Middle frontal gyrus (tissue), 1 donor: ENCODE measurements at regions not wholly inside any gene's neighbourhood (a gene's known extent, or its start where the extent isn't known, plus 50 kb on each side); places are given as distances from the start of the nearest gene placed in this dataset.

Experiments used
- DNase-seq: peaks from one replicate; pipeline ENCODE4 v3.0.0-alpha.2; 2015; ENCODE audit warnings: low spot score; ENCODE audit errors: extremely low spot score

DNA sequence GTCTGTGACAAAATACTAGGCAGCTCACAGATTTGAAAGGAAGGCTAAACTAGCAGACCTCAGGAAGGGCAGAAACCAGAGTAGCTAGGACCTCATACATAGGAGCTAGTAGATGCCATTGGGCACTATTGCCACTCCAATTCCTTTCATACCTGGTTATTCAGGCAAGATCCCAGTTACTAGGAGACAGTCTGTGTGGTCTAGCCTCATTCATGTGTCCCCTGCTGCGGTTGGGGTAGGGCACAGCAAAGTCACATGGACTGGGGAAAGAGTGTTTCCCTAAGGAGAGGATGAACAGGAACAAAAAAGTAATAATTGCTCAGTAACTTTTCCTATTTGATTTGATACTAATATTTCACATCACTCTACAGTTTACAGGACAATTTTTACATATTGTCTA, 204.6 kb upstream of the HEY2 start:
- no peak for DNase-seq

DNA sequence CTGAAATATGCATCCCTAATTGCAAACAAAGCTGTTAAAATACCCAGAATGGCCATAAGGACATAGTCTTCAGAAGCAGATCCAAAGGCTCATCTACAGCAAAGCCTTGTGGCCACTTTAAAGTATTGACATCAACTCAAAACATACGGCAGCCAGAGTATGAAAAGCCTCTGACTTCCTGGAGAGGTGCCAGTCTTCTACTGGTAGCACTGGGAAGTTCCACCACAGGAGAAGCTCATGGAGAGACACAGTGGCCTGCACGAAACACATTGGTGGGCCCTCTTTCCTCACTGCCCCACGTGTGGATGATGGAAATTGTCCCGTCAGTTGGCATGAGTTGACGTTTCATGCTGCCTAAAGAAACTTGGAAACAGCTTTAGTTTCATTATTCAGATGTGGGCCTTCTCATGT, 202.6 kb upstream of the HEY2 start:
- DNase-seq = no peak

DNA sequence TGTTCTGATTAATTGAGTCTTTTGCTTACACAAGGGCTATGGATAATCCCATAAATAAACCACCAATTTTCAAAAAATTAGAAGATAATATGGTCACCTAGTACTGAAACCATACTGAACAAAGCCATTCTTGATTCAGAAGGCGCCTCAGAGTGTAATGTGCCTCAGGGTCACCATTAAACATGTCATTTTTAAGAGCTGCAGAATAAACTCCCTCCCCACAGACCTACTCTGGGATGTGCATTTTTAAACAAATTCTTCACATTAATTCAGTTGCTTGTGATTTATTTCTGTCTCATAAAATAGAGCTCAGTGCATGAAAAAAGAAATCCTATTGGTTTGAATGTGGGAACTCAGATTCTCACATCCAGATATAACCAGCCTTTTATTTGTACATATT, 202.1 kb upstream of the HEY2 start:
- no peak for DNase-seq

DNA sequence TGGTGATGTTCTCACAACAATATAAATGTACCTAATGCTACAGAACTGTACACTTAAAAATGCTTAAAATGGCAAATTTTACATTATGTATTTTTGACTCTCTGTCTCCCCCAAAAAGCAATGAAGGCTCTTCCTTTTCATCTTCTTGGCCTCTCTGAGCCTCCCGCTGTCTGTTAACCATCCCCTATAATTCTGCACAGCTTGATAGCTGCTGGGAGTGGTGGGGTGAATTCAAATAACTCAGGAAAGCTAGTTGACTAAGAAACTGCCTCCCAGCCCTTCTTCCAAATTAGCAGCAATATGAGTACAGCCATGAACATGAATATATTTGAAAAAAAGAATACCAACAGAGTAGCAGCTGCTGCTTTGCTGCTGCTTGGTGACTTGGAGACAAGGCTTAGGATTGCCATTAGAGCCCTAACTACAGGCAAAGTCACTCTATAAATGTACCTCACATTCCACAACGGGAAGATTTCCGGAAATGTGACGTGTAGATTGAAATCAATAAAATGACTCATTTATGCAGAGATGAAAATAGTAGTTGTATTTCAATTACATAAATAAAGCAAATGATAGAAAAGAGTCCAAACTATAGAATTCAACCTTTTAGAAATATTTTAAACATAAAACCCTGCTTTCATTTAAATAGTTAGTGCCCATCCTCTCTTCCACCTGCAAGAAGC, 200.1 kb upstream of the HEY2 start:
- no peak for DNase-seq

DNA sequence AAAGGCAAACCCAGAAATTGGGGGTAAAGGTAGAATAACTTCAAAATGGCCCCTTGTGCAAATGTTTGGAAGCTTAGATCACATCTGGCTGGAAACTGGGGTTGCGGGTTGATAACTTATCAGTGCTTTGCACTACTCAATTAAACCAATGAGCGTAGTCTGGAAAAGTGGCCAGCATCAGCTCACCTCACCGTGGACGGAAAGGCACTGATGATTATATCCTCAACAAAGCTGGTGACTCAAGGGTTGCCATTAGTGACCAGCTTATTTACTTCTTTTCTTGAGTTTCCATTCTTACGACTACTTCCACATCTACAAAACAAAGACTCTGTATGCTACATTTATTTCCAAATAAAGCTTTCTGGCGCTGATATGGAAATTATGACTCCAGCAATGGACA, 198.5 kb upstream of the HEY2 start:
- DNase-seq = no peak

DNA sequence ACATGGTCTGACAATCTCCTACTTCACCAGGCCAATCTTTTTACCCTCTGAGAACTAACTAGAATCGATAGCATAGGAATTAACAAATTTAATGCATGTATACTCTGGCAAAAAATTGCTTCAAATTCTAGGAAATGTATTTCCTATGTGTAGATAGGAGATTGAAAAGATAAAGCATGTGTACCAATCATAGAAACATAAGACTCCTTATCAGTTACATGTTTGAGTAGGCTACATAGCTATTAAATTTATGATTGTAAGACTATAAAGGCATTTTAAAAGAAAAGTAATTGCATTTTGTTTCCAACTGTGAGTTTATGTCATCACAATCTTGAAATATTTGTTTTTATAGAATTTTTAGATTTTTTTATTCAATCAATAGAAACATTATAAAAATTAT, 196.6 kb upstream of the HEY2 start:
- DNase-seq = no peak

DNA sequence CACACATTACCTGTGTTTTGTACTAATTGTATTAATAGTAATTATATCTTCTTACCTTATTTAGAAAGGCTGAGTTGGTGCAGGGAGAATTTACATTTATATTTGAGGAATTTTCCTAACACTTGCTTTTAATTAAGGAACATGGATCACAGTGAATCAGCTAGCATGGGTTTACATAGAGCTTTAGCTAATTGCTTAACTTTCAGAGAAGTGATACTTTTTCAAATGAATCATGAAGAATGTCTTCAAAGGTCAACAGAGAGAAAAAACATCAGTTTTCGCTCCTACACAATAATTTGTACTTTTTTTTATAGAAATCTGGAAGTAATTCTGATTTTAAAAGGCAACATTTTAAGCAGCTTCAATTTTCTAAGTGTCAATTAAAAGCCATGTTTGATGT, 195.0 kb upstream of the HEY2 start:
- DNase-seq = no peak

DNA sequence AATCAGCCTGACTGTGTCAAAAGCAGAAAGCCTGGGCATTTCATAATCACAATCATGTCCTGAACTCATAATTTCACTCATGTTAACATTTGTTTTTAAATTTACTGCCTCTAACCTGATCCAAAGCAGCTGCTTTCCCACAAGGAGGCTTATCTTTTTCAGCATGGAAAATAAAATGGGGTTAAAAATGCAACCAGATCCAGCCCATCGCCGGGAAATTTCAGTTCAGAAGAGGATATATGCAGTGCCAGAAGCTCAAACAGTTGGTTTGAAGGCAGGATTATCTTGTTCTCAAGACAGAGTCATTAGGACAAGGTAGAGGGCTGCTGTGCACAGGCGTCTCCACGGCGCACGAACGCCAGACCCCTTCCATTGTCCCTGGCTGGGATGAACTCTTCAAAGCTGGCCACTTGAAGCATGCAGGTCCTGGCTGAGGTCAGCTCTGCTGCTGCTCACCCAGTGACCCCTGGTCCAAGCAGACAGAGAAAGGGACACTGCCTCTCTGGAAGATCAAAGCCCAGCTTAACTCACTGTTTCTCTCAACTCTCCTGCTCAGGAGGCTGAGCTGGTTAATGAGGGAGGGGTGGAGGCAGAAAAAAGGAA, 191.1 kb upstream of the HEY2 start:
- no peak for DNase-seq

DNA sequence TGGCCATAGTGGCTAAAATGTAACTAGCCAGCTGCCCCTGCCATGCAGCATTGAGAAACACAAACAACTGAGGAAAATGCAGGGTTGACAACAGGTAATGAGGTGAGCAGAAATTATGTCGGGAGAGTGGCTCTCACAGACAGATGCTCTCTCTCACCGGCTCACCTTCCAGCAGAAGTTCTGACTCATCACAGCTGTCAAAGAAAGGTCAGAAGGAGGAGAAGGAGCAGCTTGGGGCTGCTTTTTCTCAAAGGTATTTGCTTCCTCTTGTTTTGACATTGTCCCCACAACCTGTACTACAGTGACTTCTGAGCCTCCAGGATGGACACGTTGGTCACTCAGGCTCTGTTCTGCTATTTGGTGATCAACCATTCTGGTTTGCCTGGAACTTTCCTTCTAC, 190.5 kb upstream of the HEY2 start:
- DNase-seq = no peak

DNA sequence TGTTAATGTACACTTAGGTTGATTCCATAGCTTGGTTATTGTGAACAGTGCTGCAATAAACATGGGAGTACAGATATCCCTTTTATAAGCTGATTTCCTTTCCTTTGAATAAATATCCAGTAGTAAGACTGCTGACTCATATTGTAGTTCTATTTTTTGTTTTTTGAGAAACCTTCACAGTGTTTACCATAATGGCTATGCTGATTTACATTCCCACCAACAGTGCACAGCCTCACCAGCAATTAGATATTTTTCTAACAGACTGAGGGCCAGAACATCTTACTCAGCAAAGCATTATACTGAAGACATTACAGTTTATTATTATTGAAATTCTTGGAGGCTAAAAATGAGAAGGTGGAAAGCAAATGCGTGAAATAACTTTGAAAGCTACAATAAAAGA, 187.3 kb upstream of the HEY2 start:
- no peak for DNase-seq

DNA sequence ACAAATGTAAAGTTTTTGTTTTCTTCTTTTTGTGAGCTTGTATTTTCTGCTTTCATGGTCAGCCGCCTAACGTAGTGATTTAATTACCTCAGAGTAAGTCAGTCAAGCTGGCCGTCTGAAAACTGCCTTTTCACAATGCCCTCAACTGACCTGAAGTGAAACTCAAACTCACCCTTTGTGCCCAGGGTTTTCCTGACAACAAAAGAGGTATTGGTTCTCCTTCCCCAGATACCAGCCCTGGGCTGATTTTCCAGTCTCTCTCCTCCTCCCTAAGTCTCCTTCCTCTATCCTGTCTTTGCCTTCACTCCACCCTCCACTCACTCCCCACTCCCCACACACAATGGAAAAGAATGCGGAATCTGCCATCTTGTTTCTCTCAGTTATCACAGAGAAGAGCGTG, 184.5 kb upstream of the HEY2 start:
- no peak for DNase-seq

DNA sequence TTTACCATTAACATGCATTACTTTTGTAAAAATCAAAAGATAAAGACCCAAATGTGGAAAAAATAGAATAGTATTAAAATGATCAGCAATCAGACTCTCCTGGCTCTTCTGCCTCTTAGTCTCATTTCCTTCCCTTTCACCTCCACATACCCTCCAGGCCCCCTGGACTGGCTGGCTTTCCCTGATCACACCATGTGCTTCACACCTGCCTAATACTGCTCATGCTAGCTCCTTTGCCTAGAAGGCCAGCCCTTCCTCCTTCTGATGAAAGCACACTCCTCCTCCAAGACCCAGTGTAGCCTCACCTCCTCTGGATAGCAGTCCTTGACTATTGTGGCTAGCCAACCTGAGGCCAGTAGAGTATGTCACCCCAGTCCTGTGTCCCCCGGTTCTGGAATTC, 182.0 kb upstream of the HEY2 start:
- no peak for DNase-seq

DNA sequence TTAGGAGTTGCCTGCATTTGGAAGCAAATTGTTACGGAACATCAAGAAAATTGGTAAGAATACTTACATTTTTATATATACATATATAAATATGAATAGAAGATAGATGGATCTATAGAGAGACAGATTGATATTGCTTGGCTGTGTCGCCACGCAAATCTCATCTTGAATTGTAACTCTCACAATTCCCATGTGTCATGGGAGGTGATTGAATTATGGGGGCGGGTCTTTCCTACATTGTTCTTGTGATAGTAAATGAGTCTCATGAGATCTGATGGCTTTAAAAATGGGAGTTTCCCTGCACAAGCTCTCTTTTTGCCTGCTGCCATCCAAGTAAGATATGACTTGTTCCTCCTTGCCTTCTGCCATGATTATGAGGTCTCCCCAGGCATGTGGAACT, 180.8 kb upstream of the HEY2 start:
- no peak for DNase-seq

DNA sequence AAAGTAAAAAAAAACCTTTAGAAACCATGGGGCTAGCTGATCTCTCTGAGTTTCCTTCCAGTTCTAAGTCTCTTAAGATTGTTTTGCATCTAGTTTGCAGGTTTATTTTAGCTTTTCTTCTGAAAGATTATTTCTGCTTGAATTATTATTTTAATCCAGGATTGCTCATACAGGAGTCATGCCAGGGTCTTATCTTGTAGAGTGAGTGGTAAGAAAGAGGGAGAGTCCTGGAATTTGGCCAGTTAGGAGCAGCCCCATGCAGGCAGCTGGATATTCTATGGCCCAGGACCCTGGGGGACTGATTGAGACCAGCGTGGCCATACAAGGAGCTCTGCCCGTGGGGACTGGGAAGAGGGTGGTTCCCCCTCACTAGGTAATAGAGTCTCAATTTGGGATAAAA, 178.9 kb upstream of the HEY2 start:
- DNase-seq = no peak

DNA sequence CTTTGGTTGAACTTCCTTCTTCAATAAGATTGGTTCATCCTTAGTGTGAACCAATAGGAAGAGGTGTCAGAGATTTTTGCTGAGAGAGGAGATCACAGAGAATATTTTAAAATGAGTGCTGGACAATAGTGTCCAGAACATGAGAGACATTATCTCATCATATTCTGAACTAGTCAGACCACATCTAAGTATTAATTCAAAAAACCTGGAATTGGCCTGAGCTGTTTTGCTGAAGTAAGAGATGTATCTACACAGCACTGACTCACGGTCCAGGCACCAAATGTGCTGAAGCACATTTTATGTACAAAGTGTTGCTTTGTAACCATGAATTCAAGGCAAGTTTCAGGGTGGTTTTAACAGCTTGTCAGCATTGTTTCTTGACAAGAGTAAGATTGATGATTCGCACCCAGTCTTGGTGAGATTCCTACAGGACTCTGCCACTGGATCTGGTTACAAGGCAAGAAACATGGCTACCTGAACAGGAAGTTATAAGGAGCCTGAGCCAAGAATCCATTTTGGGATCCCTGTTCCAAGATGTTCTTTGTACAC, 178.2 kb upstream of the HEY2 start:
- DNase-seq = no peak

DNA sequence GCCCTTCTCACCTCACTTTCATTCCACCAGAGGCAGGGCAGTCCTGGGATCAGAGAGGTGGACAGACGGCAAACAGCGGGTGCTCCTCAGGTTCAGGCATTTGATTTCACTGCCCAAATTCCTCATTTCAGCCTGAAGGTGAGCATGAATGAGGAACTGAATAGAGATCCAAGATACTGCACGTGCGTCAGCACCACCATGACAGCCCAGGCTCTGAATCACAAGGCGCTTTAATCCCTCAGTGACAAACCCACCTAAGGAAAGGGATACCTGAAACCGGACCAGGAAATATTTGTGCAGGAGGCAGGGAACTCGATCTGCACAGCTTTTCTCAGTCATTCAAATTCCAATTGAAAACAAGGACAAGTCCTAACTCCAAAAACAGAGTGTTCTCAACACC, 174.8 kb upstream of the HEY2 start:
- DNase-seq = no peak

DNA sequence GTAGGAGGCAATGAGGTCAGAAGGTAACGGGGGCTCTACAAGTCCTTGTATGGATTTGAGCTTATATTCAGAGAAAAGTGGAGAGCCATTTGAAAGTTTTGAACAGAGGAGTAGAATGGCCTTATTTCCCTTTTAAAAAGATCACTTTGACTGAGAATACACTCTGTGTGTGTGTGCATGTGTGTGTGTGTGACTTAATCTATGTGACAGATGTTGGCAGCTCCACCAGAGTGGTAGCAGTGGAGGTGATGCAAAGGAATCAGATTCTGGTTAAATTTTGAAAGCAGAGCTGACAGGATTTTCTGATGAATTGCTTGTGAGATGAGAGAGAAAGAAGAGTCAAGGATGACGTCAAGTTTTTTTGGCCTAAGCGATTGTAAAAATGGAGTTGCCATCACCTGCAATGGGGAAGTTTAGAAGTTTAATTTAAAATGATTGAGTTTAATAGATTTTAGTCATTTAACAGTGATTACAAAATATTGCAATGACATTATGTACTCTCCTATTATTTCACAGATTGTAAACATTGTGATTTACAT, 172.2 kb upstream of the HEY2 start:
- no peak for DNase-seq

DNA sequence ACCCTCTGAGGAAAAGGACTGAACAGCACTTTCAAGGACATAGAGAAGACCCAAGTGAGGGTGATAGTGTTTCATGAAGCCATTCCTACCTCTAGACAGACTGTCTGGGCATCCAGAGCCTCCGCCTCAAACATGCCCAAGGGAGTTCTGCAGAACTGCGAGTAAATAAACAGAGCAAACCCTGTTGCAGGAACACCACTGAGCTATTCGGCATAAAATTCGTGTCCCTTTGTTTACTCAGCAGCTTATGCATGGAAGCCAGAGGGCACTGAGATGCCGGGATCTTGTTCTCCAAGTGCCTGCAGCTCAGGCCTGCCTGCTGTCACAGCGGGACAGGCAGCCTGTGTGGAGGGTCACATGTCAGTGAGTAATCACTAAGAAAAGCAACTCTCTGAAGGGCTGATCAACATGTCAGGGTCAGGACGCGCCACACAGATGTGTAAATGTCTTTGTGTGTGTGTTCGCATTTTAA, 164.9 kb upstream of the HEY2 start:
- peak; percentile 16 for DNase-seq

DNA sequence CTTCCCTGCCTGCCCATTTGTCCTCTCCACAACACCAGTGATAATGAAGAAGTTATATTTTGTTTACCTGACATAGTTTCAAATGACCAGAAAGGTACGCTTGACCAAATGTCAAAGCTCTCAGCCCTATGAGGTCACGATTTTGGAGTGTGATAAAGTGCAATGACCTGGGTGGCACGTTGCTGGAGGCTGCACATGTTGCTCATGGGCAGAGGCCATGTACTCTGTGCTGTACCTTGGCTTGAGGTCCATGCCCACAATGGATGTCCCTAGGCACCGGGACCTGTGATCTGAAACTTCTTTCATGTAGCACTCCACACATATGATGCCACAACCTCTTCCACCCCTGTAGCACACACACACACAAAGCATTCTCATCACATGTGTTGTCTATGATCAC, 164.0 kb upstream of the HEY2 start:
- DNase-seq = no peak

DNA sequence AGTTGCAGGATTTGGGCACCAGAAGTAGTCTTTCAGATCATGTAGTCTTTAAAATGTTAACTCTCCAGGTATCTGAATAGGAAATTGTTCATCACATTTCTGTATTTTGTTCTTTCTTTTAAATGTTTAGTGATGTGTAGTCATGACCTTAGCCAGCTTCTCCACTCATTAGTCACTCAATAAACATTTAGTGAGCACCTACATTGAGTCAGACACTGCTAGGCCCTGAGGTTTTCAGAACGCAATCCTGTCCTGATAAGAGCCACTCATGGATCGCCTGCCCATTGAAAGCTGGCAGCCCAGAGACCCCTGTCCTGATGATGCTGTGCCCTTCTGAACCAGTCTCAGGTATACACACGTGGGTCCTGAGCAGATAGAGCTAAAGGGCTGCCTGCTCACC, 163.4 kb upstream of the HEY2 start:
- DNase-seq = no peak

DNA sequence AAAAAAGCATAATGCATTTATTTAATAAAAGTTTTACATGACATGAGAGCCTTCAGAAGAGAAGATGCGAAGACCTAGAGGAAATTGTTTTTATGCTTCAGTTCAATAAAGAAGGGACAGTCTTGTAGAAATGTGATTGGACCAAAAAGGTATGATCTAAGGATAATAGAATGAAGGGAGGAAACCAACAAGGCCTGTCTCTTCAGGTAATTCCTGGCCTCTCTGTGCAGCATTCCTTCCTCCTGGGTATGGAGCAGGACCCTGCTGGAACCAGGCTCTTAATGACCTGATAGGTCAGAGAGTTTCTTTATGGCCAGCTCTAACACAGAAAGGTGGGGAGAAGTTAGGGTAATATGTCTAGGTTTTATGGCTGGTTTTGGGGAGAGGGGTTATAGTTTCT, 162.8 kb upstream of the HEY2 start:
- no peak for DNase-seq

DNA sequence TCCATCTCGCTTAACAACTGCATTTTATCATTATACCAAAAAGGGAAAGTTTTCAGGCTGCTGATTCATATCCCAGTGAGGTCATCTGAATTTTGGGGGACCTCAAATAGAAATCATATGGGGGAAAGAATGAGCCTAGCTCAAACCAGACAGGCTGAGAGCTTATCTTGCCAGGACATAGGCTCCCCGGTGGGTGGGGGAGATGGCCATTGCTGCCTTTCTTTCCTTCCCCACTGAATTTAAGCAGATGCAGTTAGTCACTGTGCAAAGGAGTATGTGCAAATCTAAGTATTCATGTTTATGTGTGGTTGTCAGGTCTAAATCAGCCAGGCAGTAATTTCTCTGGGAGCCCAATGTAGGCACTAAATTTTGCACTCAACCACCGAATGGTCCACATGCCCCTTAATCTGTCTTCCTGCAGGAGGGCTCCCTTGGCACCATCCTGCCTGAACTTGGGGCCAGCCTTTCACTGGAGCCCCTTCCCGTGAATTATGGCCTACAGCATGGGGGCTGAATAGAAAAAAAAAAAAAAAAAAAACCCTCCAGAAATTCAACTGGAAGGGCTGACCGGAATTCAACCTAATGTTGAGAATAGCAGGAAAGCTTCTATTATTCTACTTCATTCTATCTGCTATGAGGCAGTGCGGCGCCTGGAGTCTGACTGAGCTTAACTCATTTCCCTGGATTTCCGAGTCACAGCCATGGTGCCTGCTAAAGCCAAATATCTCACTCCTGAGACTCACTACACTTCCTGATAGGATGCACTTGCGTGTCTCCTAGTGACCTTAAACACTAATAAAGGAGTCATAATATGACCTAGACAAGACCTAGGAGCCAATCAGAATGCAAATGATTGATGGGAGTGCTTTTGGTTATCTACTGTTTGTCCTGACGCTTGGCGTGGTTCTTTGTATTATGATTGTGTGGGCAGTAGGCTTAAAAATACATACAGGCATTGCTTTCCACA, 161.5 kb upstream of the HEY2 start:
- no peak for DNase-seq
